Right hindlimb (tissue), 1 donor: ENCODE measurements at regions not wholly inside any gene's neighbourhood (a gene's known extent, or its start where the extent isn't known, plus 50 kb on each side); places are given as distances from the start of the nearest gene placed in this dataset.
"Not testable (repeated sequence)": the region's sequence is repeated elsewhere in the genome, so short reads cannot be mapped to it uniquely, and the experiment has no call there.

ENCODE experiments used
- DNase-seq: peaks from one replicate; pipeline ENCODE4 v3.0.0-alpha.2; 2018

DNA sequence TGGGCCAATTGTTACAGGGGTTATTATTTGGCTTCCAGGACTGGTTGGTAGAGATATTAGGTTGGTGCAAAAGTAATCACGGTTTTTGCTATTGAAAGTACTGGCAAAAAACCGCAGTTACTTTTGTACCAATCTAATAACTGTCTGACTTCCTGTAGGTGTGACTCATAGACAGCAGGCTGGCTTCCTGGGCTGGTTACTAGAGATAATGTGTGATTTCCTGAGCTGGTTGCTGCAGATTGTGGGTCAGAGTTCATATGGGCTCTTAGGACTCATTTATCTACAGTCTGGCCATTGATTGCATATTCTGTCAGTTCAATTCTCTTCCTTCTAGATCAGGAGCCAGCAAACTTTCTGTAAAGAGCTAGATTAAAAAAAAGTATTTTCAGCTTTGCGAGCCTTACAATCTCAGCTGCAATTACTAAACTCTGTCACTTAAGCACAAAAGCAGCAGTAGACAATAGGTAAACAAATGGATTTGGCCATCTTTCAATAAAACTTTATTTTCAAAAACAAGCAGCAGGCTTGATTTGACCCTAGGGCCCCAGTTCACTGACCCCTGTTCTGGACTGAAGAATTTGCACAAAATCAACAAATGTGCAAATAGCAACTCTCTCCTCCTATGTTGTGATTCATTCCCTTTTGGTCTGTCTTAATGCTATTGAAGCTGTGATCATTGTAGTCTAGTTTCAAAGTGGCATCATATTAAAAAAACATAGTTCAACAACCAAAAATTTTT lies 50.8 kb upstream of the BOD1L1 start:
- DNase-seq = no peak

DNA sequence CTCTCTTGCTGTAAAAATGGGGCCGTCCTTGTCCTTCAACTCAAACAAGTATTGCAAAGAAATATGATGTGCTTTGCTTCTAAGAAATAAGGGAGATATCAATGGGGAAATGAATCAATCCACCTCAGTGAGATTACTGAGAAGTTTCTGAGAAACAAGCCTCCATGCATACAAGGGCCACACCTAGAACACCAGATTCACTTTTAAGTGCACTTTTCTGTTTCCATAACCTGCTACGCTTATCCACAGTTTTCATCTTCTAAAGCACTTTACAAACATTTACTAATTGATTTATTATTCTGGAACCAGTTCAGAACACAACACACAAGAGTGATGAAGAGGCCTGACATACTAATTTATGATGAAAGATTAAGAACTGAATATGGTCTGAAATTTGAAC lies 54.0 kb upstream of the BOD1L1 start:
- DNase-seq = no peak

DNA sequence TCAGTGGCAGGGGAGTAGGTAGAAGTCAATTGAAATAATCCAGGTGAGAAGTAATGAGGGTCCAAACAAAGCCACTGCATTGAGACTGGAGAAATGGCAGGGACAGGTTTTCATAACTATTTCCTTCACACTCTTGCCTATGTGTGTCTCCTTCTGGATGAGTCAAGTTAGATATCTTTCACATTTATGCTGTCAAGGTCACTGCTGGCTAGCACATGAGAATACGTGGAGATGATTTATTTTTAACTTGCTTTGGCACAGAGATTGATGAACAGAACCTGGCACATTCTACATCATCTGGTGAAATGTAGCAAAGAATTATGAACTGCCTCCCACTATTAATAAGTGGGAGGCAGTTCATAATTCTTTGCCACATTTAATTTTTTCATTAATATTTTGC lies 66.7 kb upstream of the BOD1L1 start:
- DNase-seq = no peak

DNA sequence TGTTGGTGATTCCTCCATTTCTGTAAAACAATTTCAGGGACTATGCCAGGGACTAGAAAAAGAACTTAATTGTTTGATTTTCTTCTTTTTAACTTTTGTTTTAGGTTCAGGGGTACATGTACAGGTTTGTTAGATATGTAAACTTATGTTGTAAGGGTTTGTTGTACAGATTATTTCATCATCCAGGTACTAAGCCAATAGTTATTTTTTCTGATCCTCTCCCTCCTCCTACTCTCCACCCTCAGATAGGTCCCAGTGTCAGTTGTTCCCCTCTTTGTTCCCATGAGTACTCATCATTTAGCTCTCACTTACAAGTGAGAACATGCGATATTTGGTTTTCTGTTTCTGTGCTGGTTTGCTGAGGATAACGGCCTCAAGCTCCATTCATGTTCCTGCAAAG lies 70.8 kb upstream of the BOD1L1 start:
- DNase-seq = no peak

DNA sequence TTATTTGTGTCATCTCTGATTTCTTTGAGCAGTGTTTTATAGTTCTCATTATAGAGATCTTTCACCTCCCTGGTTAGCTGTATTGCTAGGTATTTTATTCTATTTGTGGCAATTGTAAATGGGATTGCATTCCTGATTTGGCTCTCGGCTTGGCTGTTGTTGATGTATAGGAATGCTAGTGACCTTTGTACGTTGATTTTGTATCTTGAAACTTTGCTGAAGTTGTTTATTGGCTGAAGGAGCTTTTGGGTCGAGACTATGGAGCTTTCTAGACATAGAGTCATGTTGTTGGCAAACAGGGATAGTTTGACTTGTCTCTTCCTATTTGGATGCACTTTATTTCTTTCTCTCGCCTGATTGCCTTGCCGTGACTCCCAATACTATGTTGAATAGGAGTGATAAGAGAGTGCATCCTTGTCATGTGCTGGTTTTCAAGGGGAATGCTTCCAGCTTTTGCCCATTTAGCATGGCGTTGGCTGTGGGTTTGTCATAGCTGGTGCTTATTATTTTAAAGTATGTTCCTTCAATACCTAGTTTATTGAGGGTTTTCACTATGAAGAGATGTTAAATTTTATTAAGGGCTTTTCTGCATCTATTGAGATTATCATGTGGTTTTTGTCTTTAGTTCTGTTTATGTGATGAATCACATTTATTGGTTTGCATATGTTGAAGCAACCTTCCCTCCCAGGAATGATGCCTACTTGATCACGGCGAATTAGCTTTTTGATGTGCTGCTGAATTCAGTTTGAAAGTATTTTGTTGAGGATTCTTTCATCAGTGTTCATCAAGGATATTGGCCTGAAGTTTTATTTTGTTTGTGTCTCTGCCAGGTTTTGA lies 72.7 kb upstream of the BOD1L1 start:
- no peak for DNase-seq

DNA sequence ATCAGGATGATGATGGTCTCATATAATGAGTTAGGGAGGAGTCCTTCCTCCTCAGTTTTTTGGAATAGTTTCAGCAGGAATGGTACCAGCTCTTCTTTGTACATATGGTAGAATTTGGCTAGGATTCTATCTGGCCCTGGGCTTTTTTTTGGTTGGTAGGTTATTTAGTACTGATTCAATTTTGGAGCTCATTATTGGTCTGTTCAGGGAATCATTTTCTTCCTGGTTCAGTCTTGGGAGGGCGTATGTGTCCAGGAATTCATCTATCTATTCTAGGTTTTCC lies 73.3 kb upstream of the BOD1L1 start:
- not testable (repeated sequence) for DNase-seq

DNA sequence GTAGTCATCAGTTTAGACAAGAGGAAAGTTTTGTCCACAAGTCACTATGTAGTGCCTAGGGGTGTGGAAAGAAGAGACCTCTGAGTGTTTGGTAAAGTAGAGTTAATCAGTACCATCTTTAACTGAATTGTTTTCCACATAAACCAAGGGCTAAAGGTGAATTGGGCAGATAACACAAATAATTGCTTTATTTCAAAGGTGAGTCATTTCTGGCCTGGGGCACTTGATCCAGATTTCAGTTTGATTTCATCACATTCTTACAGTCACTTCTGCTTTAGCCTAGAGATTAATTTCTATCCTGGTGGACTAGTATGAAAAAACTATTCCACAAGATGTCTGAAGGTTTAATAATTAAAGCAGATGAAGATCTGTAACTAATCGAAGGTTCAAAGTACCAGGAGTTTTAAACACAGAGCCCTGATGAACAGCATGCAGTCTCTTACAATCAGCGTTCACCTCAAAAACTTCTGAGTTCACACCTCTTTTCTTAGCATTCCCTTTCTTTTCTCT lies 74.5 kb upstream of the BOD1L1 start:
- no peak for DNase-seq

DNA sequence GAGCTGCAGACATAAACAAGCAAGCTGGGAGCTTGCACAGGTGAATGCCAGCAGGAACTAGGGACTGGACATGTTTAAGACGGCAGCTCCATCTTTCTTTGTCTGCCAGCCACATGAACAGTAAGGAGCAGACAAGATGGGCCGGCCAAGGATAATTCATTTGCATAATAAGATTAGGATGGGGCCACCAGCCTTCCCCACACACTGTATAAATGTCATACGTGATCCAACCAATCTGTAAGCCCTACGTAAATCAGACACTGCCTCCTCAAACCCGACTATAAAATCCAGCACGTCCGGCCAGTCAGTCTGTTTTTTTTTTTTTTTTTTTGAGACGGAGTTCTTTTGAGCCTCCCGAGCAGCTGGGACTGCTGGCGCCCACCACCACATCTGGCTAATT lies 75.6 kb upstream of the BOD1L1 start:
- no peak for DNase-seq

DNA sequence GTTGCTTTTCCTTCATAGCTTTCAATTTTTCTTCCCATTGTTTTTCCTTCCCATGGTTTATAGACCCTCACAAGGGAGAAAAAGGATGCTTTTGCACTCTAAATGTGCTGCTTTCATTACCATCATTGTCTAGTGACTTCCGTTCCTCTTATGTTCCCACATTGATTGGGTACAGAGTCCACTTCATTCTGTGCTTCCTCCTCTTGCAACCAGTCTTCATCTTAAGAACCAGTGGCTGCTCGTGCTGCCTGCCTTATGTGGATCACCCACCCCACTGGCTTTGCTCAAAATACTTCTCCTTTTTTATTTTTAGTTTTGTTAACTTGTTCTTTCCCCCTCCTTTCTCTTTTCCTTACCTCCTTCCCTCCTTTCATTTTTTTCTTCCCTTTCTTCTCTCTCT lies 76.5 kb upstream of the BOD1L1 start:
- no peak for DNase-seq

DNA sequence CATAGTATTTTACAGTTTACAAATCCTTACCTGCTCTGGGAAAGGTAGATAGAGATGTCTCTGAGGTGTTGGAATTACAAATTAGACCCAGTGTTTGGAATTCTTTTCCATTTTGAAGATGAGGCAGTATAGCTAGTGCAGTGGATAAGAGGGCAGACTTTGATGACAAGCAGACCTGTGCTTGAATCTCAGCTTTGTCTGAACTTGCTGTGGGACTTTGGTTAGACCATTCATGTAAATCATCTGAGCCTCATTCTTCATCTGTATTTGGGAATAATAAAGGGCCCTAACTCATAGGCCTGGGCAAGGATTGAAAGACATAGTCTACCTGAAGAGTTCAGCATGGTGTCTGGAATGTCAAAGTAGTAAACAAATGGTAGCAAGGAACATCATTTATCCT lies 77.2 kb upstream of the BOD1L1 start:
- DNase-seq = no peak

DNA sequence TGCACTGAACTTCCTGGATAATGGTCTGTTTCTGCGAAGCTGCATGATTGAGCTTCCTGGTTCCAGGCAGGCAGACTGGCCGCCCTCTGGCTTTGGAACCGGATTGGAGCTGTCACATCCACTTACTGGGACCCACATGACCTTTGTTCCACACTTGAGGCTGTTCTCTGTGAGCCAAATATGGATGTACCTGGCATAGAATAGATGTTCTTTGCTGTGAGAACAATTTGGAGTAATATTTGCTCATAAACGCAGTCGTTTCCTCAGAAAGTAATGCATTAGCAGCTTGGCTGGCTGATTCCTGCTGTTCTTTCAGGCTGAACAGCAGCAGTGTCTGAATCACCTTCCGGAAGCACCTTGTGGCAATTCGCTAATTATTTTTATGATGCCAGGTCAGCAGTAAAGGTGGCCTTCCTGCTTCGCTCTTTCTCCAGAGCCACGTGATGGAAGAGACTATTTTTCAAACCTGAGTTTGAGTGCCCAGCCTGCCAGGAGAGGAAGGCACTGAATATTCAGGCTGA lies 78.1 kb upstream of the BOD1L1 start:
- peak; percentile 17 for DNase-seq

DNA sequence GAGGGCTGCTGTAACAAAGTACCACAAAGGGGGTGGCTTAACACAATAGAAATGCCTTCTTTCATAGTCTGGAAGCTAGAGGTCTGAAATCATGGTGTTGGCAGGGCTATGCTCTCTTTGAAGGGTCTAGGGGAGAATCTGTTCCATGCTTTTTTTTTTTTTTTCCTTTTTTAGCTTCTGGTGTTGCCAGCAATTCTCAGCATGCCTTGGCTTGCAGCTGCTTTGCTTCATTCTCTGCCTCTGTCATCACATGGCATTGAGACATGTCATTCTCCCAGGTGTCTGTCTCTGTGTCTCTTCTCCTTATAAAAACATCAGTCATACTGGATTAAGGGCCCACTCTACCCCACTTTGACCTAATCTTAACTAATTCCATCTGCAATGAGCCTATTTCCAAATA lies 78.6 kb upstream of the BOD1L1 start:
- no peak for DNase-seq

DNA sequence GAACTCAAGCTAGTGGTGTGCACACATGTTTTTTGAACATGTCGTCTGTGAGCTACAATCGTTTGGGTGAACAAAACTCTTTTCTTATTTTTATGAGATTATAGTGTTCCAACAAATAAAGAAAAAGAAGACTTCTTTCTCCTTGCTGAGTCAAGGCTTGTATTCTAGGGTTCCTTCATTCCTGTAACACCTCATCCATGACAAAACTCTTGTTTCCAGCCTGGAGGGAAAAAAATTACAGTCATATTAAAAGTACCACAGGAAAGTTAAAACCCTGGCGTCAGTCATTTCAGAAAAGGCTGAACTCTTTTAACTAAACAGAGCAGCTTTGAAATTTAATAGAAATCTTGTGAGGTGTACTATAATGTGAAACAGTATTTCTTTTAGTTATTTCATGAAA lies 79.2 kb upstream of the BOD1L1 start:
- no peak for DNase-seq

DNA sequence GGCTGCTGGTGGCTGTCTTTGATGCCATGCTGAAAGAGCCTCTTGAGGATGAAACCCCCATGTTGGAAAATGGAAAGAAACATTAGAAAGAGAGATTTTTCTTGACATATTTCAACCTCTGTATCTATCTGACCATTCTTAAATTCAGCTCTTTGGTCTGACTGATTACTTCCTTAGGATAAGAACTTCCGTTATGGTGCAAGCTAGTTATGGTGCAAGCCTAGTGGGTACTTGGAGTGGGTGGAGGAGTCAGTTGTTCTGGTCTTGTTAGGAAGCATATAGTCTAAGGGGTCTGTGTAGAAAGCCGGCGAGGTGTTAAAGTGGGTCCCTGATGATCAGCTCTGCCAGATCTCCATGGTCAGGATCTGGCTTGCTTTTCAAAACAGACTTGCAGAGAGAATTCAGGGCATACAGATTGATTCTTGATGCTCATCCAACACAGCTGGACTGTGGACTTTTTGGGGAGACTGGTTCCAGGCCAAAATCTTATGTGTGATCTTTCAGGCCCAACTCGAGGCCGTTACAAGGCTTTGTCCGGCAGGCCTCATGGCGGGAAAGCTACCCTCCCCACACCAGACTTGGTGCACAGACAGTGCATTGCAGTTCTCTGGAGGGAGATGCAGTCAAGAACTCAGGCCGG lies 82.8 kb upstream of the BOD1L1 start:
- DNase-seq = no peak

DNA sequence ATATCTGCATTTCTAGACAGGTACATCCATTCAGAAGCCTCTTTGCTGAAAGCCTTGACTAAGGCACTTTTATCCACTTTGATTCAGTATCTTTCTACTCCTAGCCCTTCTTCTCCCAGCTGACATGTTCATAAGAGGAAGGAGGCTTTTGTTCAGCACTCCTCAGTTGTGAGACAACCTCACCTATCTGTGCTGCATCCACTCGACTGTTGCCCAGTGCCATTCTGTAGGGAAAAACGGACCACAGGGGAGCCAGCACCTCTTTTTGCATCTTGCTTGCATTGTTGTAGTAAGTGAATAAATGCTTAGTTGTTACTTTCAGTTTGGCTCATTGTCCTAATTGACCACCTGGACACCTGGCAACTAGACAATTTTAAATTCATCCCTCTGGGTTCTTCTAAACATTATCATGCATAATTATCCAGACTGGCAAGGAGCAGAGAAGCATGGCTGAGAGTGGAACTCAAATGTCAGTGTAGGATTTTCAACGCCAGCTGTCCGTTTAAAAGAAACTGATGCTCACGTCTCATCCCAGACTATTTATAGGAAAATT lies 83.8 kb upstream of the BOD1L1 start:
- DNase-seq = no peak

DNA sequence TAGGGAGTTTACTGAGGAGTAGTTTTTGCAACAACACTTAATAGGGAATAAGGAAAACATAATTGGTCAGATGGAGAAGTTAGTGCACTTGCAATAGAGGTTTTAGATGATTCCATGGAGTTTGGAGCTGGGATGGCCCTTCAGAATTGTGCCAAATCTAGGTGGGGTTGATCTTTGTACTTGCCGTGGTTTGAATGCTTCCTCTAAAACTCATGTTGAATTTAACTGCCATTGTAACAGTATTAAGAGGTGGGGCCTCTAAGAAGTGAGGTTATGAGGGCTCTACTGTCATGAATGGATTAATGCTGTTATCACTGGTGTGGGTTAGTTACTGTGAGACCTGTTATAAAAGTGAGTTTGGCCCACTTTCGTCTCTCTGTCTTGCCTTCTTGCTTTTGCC lies 94.4 kb upstream of the BOD1L1 start:
- DNase-seq = no peak

DNA sequence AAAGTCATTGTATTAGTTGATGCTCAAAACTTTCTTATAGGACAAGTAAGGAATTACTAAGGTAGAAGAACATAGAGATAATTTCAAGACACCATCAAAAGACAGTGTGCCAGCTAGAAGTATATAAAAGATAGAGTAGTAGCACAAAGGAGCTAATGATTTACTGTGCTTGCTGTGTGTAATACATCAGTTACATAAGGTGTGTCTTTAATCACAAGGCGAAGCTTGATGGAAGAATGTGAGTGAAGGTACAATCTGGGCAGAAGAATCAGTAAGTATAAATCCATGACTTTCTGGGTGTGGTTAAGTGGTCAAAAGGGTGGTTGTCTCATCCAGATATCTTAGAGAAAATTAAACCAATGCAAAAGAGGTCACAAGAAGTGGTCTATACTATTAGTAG lies 95.1 kb upstream of the BOD1L1 start:
- no peak for DNase-seq

DNA sequence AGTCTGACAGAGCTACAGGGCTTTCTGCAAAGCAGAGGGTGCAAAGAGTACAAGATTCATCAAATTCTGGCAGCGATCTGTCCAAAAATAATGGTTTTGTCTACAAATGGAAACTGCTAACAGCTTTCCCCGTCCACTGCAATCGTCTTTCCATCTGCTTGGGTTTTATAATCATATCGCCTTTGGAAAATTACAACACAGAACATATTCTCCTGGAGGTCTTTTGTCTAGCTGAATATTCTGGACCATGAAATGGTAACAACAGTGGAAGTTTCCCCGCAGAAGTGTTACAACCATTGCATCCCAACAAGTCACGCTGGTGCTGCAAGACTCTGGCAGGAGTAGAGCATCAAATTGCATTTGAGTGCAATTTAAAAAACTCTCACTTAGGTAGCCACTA lies 101.2 kb upstream of the BOD1L1 start:
- no peak for DNase-seq

DNA sequence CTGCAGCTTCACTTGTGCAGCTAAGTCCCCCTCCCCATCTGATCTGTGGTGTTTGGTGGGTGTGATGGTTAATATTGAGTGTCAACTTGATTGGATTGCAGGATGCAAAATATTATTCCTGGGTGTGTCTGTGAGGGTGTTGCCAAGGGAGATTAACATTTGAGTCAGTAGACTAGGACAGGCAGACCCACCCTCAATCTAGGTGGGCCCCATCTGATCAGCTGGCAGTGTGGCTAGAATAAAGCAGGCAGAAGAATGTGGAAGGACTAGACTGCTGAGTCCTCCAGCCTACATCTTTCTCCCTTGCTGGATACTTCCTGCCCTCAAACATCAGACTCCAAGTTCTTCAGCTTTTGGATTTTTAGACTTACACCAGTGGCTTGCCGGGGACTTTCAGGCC lies 103.5 kb upstream of the BOD1L1 start:
- no peak for DNase-seq

DNA sequence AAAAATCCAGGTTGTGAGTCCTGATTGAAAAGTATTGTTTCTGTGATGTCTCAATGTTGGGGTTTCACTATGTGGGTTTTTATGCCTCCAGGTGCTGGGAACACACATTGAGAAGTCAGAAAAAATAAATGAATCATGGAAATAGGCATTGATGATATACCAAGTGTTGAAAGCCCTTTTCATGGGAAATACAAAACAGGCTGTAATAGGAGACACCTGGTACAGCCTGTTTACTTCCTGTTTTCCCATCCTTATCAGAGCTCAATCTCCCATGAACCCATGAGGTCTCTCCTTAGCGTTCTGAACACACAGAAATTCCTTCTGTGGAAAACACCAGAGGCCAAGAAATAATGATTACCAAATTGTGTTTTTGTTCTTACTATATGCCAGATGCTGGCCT lies 106.3 kb upstream of the BOD1L1 start:
- no peak for DNase-seq

DNA sequence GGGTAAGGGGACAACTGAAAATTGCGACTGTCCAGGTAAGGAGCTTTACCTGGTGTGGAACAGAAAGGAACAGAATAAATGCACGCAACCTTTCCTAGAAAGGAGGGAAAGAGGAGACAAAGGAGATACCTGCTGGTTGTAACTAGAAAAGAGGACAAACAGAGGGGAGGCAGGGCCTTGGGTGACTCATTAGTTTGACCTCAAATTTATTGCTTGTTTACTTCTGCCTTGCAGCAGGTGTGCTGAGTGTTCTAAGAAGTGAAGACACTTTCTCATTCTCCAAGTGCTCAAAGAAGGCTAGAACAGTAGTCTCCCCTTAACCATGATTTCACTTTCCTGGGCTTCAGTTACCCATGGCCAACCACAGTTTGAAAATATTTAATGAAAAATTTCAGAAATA lies 123.1 kb upstream of the BOD1L1 start:
- no peak for DNase-seq

DNA sequence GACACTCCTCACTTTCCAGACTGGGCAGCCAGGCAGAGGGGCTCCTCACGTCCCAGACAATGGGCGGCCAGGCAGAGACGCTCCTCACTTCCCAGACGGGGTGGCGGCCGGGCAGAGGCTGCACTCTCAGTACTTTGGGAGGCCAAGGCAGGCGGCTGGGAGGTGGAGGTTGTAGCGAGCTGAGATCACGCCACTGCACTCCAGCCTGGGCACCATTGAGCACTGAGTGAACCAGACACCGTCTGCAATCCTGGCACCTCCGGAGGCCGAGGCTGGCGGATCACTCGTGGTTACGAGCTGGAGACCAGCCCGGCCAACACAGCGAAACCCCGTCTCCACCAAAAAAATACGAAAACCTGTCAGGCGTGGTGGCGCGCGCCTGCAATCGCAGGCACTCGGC lies 134.1 kb upstream of the BOD1L1 start:
- not testable (repeated sequence) for DNase-seq

DNA sequence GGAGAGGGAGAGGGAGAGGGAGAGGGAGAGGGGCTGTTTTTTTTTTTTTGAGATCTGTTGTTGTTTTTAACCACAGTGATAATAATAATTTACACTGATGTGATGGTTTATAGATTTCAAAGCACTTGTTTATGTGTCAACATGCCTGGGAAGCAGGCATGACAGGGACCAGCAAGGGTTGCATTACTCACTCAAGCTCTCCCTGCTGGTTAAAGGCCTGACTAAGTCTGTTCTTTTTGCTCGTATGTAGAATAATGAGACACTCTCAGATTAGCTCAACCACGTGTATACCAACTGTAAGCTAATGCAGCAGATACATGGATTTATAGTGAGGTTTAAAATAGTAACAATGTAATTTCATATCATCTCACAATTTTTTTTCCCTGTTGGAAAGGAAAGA lies 134.6 kb upstream of the BOD1L1 start:
- DNase-seq = no peak

DNA sequence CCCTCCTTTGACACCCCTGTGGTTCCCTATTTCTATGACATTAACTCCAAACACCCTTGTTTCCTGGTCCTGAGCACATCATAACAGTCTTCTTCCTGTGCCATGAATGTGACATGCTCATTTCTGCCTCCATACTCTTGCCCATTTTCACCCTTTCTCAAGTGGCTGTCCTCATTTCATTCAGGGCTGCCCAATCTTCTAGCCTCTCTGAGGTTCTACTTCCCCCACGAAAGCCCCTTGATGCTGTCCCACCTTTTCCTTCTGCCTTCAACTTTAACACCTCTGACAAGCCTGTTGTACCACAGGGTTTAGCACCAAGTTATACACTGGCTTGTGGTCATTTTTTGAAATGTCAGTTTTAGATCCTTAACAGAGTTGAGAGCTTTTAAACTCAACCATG lies 136.2 kb upstream of the BOD1L1 start:
- DNase-seq = no peak
